Effector CD8-positive, alpha-beta T cell (primary cell): ENCODE measurements at regions not wholly inside any gene's neighbourhood (a gene's known extent, or its start where the extent isn't known, plus 50 kb on each side); places are given as distances from the start of the nearest gene placed in this dataset.
"Not testable (repeated sequence)": the region's sequence is repeated elsewhere in the genome, so short reads cannot be mapped to it uniquely, and the experiment has no call there.

Experiments used
- DNase-seq: peaks from one replicate; lab custom pipeline; 2025; lab: John Stamatoyannopoulos, UW

- no peak for DNase-seq
Measured at GRCh38 chr2:194102546-194102945, 1554.5 kb upstream of the SLC39A10 start.

GRCh38 chr2:194100201-194100600, 1556.8 kb upstream of the SLC39A10 start:
- DNase-seq = no peak

DNA sequence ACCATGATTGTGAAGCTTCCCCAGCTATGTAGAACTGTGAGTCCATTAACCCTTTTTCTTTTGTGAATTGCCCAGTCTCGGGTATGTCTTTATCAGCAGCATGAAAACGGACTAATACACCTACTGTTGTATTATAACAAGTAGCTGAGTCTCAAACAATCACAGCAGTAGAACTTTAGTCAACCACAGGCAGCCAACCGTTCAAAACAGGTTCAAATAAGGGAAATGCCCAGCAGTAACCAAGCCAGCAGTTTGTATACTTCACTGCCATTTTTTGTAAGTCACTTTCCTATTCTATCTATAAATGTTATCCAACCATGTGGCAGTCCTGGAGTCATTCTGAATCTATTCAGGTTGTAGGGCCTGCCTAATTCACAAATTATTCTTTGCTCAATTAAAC, 1560.6 kb upstream of the SLC39A10 start:
- DNase-seq = no peak

DNA sequence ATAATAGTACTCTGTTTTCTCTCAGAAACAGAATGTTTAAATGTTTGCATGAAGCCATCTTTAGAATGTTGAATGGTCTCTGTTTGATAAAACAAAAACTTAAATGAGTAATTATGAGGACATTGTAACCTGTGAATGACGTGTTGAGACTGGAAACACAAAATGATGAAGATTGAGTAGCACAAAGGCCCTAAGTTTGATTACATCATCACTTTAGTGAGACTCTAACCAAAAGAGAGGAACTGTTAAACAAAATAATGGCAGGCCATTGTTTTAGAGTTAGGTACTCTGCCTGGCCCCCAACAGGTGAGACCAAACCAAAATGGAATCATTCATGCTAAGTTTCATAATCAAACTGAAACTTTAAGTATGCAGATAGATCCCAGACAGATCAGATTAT, 1561.7 kb upstream of the SLC39A10 start:
- DNase-seq = no peak

GRCh38 chr2:194090251-194090905, 1566.6 kb upstream of the SLC39A10 start:
- no peak for DNase-seq

DNA sequence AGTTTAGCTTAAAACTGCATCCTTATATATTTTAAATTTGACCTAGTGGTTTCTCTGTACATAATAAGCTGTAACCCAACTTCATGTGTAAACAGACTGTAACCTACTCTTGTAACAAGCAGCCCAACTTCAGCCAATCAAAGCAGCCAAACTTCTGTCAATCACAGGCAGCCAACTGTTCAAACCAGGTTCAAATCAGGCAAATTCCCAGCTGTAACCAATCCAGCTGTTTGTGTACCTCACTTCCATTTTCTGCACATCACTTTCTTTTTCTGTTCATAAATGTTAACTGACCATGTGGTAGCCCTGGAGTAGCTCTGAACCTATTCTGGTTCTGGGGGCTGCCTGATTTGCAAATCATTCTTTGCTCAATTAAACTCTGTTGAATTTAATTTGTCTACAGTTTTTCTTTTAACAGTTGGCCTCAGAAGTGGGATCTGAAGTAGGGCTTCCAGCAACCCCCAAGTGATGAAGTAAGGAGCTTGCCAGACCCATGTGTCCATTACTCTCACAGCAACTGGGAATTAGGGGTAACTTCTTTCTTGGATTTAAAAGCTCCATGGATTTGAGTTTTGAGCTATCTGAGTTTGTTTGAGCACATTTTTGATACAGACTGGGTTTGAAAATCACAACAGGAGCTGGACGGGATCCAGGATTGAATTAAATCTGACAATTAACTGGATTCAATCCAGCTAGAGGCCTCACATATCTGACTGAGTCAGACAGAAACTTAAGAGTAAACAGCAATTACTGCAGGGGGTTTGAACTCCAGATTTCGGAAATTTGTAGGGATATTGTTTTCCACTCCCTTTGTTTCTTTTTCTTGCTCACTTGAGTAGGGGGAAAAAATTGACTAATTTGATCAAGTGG, 1569.7 kb upstream of the SLC39A10 start:
- DNase-seq = no peak

- DNase-seq = no peak
Measured at GRCh38 chr2:194086129-194086528, 1570.9 kb upstream of the SLC39A10 start.

- DNase-seq = no peak
Measured at GRCh38 chr2:194079989-194080388, 1577.0 kb upstream of the SLC39A10 start.

DNA sequence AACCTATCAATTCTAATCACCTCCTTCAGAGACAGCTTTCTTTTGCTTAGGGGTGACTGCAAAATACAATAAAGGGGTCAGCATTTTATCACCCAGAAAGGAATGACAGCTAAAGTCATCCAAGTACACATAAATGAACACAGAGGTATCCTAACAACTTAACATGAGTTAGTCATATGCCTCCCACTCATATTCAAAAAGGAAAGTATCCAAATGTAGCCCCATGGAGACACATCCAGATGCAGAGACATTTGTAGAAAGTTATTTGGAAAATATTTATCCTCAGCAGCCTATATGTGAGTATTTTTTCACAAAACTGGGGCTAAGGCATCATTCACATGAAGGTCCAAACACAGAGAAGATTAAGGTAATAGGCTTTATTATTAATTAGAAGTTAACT, 1579.7 kb upstream of the SLC39A10 start:
- no peak for DNase-seq

DNA sequence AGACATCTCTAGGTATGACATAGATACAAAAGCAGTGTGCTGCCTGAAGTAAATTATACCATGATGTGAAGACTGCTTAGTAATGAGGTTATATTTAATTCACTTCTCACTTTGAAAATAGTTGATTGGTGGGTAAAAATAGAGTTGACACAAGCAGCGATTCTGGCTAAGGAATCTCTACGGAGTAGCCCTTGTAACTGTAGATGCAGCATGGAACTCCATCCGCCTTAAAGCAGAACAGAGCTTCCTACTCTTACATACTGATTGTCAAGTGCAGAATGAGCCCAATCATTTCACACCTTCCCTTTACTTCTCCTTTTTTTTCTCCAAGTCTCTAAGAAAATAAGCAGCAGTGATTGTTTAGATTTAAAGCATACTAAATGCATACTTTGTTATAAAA, 1594.6 kb upstream of the SLC39A10 start:
- no peak for DNase-seq

- DNase-seq = no peak
Measured at GRCh38 chr2:194060269-194060668, 1596.8 kb upstream of the SLC39A10 start.

- DNase-seq = no peak
Measured at GRCh38 chr2:194054313-194054712, 1602.7 kb upstream of the SLC39A10 start.

- no peak for DNase-seq
Measured at GRCh38 chr2:194044321-194044720, 1612.7 kb upstream of the SLC39A10 start.

GRCh38 chr2:194021130-194021529, 1635.9 kb upstream of the SLC39A10 start:
- not testable (repeated sequence) for DNase-seq

- DNase-seq = no peak
Measured at GRCh38 chr2:194020155-194020554, 1636.9 kb upstream of the SLC39A10 start.

- DNase-seq = no peak
Measured at GRCh38 chr2:194015751-194016150, 1641.3 kb upstream of the SLC39A10 start.

- no peak for DNase-seq
Measured at GRCh38 chr2:194014639-194015038, 1642.4 kb upstream of the SLC39A10 start.

DNA sequence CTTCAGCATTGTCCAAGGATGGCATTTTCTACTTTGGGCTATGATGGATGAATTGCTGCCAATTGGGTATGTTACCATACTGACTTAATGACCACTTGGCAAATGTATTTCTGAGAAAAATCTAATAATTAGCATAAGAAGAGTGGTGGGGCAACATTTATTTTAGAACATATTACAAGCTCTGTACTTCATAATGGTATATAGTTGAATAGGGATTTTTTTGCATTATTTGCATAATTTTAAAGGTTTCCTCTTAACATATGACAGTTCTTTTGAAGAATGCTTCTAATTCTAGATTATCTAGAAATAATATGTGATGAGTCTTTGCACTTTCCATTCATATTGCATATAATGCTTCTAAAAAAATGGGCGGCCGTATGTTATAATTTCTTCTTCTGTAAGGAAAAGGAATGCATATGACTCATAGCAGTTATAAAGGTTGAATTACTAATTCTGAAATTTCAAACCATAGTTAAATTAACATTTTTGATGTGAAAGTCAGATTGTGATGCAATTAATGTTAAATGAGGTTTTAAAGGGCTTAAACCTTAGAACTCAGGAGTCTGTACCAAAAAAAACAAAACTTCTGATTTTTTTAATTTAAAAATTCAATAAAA, 1652.3 kb upstream of the SLC39A10 start:
- DNase-seq = no peak

DNA sequence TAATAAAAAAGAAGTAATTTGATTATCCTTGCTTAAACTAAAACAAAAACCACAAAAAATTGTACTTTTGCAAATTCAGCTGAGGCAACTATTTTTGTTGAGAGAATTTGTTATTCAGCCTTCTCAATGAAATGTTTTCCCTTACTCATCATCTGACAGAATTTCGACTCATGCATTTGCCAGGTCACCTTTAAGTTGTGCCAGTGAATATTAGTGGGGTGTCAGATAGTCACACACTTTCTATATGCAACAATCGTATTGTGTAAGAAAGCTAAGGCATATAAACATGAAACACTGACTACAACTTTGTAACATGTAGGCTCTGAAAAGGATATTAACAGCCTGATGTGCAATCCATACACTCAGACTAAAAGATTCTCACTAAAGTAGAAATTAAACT, 1653.1 kb upstream of the SLC39A10 start:
- no peak for DNase-seq

DNA sequence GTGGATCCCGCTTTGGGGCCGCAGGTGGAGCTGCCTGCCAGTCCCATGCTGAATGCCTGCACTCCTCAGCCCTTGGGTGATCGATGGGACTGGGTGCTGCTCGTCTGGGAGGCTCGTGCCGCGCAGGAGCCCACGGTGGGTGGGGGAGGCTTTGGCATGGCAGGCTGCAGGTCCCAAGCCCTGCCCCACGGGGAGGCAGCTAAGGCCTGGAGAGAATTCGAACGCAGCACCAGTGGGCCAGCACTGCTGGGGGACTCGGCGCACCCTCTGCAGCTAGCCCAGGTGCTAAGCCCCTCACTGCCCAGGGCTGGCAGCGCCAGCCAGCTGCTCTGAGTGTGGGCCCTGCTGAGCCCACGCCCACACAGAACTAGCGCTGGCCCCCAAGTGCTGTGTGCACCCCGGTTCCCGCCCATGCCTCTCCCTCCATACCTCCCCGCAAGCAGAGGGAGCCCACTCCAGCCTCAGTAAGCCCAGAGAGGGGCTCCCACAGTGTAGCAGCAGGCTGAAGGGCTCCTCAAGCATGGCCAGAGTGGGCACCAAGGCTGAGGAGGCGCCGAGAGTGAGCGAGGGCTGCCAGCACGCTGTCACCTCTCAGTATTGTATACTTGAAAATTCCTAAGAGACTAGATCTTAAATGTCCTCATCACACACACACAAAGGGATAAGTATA, 1654.2 kb upstream of the SLC39A10 start:
- no peak for DNase-seq

DNA sequence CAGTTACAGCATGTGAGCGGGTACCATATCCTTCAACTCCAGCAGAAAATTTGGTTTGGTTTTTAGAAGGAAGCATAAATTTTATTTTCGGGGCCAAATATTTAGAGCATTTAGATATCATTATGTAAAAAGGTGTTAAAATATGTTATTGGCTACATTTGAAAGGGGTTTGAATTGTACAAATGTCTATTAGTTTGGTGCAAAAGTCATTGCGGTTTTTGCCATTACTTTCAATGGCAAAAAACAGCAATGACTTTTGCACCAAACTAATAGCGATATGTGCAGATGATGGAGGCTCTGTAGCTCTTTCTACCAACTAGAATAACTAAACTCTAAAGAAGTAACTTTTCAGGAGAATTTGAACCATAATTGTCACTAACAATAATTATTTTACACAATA, 1666.2 kb upstream of the SLC39A10 start:
- no peak for DNase-seq

DNA sequence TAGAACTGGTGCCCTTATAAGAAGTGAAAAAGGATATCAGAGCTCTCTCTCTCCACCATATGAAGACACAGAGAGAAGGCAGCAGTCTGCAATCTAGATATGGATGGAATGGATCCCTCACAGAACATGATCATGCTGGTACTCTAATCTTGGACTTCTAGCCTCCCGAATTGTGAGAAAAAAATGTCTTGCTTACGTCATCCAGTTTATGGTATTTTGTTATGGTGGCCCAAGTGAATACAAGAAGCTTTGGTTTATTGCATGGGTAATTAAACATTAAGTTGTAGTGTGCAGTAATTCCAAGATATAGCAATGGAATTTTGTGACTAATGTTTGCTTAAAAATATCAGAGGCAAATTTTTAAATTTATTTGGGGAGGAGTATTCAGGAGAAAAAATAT, 1667.4 kb upstream of the SLC39A10 start:
- no peak for DNase-seq
